ENCODE measurements at regions not wholly inside any gene's neighbourhood (a gene's known extent, or its start where the extent isn't known, plus 50 kb on each side); places are given as distances from the start of the nearest gene placed in this dataset.
"Not testable (repeated sequence)": the region's sequence is repeated elsewhere in the genome, so short reads cannot be mapped to it uniquely, and the experiment has no call there.

DNA sequence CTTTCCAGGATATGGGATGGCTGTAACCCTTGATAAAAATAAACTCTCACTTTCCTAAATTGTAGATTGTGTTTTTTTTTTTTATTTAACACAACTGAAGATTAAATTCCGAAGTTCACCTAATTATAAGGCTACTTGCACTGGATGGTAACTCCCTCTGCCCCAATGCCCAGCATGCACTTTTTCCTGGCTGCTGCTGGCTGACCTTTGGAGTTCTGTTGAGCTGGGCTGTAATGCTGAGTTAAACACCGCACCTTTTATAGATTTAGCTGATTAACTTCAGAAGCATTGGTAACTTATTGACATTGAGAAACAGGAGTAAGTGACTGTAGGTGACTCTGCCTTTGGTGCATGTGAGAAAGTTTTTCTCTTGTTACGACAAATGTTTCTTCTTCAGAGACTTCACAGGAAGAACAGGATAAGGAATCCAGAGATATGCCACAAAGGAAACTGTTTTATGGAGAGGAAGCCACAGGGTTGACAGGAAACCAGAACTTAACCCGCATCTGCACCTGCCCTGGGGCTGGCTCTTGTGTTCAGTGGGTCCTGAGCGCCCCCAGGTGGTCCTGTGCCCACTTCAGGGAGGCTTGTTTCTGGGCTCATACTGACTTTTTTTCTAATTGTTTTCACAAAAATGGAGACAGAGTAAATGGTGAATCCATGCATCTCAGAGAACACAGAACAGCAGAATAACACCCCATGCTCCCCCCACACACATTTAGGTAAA lies 1240.3 kb downstream of the TMEM121 start:
- H3K27ac ChIP-seq (ENCODE audit: low read depth, low read length); H3K4me1 ChIP-seq (ENCODE audit: control insufficient read depth, insufficient read depth, low read length); H3K27me3 ChIP-seq (ENCODE audit: control insufficient read depth, insufficient read depth, low read length); H3K36me3 ChIP-seq (ENCODE audit: control insufficient read depth, insufficient read depth, low read length); H3K9ac ChIP-seq (ENCODE audit: low read depth, low read length); H3K4me3 ChIP-seq (ENCODE audit: low read depth, low read length): not testable (repeated sequence)
- peaks cover 20% of the 10 kb centered on the region; the same call in 1 of the 2 replicates for H3K9me3 ChIP-seq (ENCODE audit: control insufficient read depth, insufficient read depth, low read length)

DNA sequence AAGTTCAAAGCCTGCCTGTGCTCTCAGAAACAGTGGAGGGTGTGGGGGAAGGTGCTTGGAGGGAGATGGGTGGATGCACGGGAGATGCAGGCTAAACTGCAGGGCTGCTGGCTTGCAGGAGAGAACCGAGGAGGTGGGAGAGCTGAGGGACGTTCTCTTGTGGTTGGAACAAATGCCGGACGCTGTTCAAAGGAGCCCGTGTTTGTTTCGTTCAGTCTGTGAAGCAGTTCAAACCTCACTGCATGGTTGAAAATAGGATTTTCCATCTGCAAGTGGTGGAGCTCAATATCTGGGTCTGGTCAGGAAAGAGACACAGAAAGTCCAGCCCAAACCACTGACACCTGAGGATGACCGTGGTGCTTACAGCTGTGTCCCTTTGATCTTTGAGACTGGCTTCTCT lies 1241.8 kb downstream of the TMEM121 start:
- H3K4me3 ChIP-seq (ENCODE audit: low read depth, low read length); H3K9ac ChIP-seq (ENCODE audit: low read depth, low read length); H3K4me1 ChIP-seq (ENCODE audit: control insufficient read depth, insufficient read depth, low read length); H3K27ac ChIP-seq (ENCODE audit: low read depth, low read length); H3K36me3 ChIP-seq (ENCODE audit: control insufficient read depth, insufficient read depth, low read length); H3K27me3 ChIP-seq (ENCODE audit: control insufficient read depth, insufficient read depth, low read length): not testable (repeated sequence)
- H3K9me3 ChIP-seq (ENCODE audit: control insufficient read depth, insufficient read depth, low read length), result peaks cover 21% of the 10 kb centered on the region

DNA sequence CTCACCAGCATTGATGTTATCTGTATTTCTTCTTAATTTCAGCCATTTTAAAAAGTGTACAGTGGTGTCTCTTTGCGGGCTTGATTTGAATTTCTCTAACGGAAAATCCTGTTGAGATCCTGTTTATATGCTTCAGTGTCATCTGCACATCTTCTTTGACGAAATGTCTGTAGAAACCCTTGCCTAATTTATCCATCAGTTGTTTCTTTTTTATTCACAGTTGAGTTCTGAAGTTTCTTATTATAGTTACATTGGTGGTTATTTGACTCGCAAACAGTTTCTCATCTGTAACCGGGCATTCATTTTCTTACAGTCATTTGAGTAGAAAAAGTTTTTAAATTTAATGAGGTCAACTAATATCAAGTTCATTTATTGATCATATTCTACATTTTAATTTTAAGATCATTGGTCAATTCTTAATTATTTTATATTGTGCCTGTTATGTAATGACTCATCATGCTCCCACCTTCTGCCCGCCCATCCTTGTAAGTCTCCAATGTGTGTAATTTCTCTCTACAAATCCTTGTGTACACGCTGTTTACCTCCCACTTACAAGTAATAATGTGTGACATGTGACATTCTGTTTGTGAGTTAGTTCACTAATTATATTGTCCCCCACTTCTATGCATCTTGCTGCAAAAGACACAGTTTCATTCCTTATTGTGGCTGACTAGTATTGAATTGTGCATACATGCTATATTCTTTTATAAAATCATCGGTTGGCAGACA lies 1242.8 kb downstream of the TMEM121 start:
- H3K27me3 ChIP-seq (ENCODE audit: control insufficient read depth, insufficient read depth, low read length); H3K27ac ChIP-seq (ENCODE audit: low read depth, low read length); H3K4me1 ChIP-seq (ENCODE audit: control insufficient read depth, insufficient read depth, low read length); H3K4me3 ChIP-seq (ENCODE audit: low read depth, low read length); H3K9ac ChIP-seq (ENCODE audit: low read depth, low read length); H3K36me3 ChIP-seq (ENCODE audit: control insufficient read depth, insufficient read depth, low read length): not testable (repeated sequence)
- H3K9me3 ChIP-seq (ENCODE audit: control insufficient read depth, insufficient read depth, low read length), result peaks cover 25% of the 10 kb centered on the region

DNA sequence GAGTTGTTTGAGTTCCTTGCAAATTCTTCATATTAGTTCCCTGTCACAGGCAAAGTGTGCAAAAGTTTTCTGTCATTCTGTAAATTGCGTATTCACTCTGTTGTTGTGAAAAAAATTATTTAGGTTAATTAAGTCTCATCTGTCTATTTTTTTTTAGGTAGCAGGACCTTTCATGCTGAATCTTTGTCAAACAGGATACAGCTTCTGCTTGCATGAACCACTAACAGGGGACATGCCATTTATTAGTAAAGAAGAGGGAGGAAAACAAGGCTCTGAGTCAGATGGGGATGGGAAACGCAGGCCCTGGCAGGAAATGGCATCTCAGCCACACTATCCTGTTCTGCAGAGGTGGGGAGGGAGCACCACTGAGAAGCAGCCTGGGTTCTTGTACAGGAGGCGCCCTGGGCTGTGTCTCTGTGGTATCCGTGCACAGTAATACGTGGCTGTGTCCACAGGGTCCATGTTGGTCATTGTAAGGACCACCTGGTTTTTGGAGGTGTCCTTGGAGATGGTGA lies 1243.8 kb downstream of the TMEM121 start:
- H3K27me3 ChIP-seq (ENCODE audit: control insufficient read depth, insufficient read depth, low read length); H3K36me3 ChIP-seq (ENCODE audit: control insufficient read depth, insufficient read depth, low read length); H3K27ac ChIP-seq (ENCODE audit: low read depth, low read length); H3K4me1 ChIP-seq (ENCODE audit: control insufficient read depth, insufficient read depth, low read length); H3K4me3 ChIP-seq (ENCODE audit: low read depth, low read length); H3K9ac ChIP-seq (ENCODE audit: low read depth, low read length): not testable (repeated sequence)
- peaks cover 24% of the 10 kb centered on the region for H3K9me3 ChIP-seq (ENCODE audit: control insufficient read depth, insufficient read depth, low read length)

DNA sequence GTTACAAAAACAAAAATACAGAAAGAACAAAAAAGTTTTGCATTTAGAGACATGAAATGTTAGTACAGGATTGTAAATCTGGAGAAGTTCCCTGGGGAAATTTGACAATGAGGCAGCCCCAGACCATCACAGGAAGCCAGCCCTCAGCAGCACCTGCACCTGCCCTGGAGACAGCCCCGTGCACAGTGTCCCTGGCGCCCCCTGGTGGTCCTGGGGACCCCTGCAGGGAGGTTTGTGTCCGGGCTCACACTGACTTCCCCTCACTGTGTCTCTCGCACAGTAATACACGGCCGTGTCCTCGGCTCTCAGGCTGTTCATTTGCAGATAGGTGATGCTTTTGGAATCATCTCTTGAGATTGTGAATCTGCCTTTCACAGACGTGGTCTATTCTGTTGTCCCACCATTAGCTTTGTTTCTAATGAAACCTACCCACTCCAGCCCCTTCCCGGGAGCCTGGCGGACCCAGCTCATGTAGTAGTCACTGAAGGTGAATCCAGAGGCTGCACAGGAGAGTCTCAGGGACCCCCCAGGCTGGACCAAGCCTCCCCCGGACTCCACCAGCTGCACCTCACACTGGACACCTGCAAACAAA lies 1248.6 kb downstream of the TMEM121 start:
- H3K27me3 ChIP-seq (ENCODE audit: control insufficient read depth, insufficient read depth, low read length); H3K4me1 ChIP-seq (ENCODE audit: control insufficient read depth, insufficient read depth, low read length); H3K36me3 ChIP-seq (ENCODE audit: control insufficient read depth, insufficient read depth, low read length); H3K9ac ChIP-seq (ENCODE audit: low read depth, low read length); H3K27ac ChIP-seq (ENCODE audit: low read depth, low read length); H3K4me3 ChIP-seq (ENCODE audit: low read depth, low read length): not testable (repeated sequence)
- H3K9me3 ChIP-seq (ENCODE audit: control insufficient read depth, insufficient read depth, low read length), result peaks cover 53% of the 10 kb centered on the region

DNA sequence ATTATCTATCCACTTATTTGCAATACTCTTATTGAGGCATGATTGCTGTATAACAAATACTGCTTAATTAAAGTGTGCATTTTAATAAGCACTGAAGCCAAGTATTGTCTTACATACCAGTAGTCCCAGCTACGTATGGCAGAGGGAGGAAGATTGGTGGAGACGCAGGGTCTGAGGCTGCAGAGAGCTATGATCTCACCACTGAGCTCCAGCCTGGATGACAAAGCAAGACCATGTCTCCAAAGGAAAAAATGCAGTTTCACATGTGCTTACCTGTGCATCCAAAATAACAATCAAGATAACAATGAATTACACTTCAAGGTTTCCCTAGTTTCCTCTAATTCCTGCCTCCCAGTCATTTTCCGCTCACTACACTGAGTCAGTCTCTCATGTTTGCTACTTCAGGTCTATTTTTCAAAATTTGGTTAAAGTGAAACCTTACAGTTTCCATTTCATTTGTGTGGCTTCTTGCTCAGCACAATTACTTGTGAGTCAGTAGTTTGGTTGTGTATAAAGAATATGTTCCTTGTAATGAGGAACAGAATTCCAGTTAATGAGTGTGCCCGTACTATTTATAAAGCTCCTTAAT lies 1250.1 kb downstream of the TMEM121 start:
- peaks cover 66% of the 10 kb centered on the region for H3K9me3 ChIP-seq (ENCODE audit: control insufficient read depth, insufficient read depth, low read length)
- no peaks in the 10 kb centered on the region for H3K36me3 ChIP-seq (ENCODE audit: control insufficient read depth, insufficient read depth, low read length)
- H3K27me3 ChIP-seq (ENCODE audit: control insufficient read depth, insufficient read depth, low read length), result no peaks in the 10 kb centered on the region
- no peak overlapping the region for H3K4me3 ChIP-seq (ENCODE audit: low read depth, low read length)
- no peak overlapping the region for H3K27ac ChIP-seq (ENCODE audit: low read depth, low read length)
- no peaks in the 10 kb centered on the region for H3K4me1 ChIP-seq (ENCODE audit: control insufficient read depth, insufficient read depth, low read length)
- H3K9ac ChIP-seq (ENCODE audit: low read depth, low read length), result no peak overlapping the region

DNA sequence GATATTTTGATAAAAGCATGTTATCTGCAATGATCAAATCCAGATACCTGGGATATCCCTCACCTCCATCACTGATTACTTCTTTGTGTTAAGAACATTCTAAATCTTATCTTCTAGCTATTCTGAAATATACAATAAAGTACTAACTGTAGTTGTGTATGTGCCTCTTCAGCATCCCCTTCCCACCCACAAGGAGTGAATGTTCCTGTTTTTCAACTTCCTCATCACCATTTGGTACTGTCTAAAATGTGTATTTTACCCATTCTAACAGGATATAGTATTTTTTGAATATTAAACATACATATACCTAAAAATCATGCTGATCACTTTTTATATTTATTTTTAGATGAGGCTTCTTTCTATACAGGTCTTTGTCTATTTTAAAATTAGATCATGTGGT lies 1252.6 kb downstream of the TMEM121 start:
- no peaks in the 10 kb centered on the region for H3K27me3 ChIP-seq (ENCODE audit: control insufficient read depth, insufficient read depth, low read length)
- peaks cover 84% of the 10 kb centered on the region for H3K9me3 ChIP-seq (ENCODE audit: control insufficient read depth, insufficient read depth, low read length)
- no peaks in the 10 kb centered on the region for H3K4me1 ChIP-seq (ENCODE audit: control insufficient read depth, insufficient read depth, low read length)
- H3K4me3 ChIP-seq (ENCODE audit: low read depth, low read length), result no peak overlapping the region
- H3K36me3 ChIP-seq (ENCODE audit: control insufficient read depth, insufficient read depth, low read length), result no peaks in the 10 kb centered on the region
- no peak overlapping the region for H3K27ac ChIP-seq (ENCODE audit: low read depth, low read length)
- H3K9ac ChIP-seq (ENCODE audit: low read depth, low read length), result no peak overlapping the region

DNA sequence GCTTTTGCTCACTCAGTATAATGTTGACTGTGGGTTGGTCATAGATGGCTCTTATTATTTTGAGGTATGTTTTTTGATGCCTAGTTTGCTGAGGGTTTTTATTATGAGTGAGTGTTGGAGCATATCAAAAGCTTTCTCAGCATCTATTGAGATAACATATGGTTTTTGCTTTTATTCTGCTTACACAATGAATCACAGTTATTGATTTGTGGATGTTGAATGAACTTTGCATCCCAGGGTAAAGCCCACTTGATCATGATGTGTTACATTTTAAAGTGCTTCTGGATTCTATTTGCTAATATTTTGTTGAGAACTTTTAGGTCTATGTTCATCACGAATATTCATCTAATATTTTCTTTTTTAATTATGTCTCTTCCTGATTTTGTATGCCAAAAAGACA lies 1260.3 kb downstream of the TMEM121 start:
- H3K4me3 ChIP-seq (ENCODE audit: low read depth, low read length), result no peak overlapping the region
- peaks cover 96% of the 10 kb centered on the region for H3K9me3 ChIP-seq (ENCODE audit: control insufficient read depth, insufficient read depth, low read length)
- H3K4me1 ChIP-seq (ENCODE audit: control insufficient read depth, insufficient read depth, low read length), result no peaks in the 10 kb centered on the region
- no peak overlapping the region for H3K27ac ChIP-seq (ENCODE audit: low read depth, low read length)
- no peaks in the 10 kb centered on the region for H3K36me3 ChIP-seq (ENCODE audit: control insufficient read depth, insufficient read depth, low read length)
- no peak overlapping the region for H3K9ac ChIP-seq (ENCODE audit: low read depth, low read length)
- H3K27me3 ChIP-seq (ENCODE audit: control insufficient read depth, insufficient read depth, low read length), result no peaks in the 10 kb centered on the region

DNA sequence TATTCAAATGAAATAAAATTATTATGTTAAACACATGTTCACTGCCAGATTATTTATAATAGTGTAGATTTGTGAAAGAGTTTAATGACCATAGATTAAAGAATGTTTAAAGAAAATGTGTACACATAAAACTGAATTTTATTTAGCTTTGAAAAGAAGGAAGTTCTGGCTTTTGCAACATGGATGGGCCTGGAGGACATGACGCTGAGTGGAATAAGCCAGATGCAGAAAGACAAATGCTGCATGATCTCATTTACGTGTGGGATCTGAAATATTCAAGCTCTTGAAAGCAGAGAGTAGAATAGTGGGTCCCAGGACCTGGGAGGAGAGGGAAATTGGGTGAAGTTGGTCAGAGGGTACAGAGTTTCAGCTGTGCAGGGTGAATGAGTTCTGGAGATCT lies 1261.2 kb downstream of the TMEM121 start:
- H3K9ac ChIP-seq (ENCODE audit: low read depth, low read length), result no peak overlapping the region
- no peak overlapping the region for H3K4me3 ChIP-seq (ENCODE audit: low read depth, low read length)
- H3K9me3 ChIP-seq (ENCODE audit: control insufficient read depth, insufficient read depth, low read length), result peaks cover 96% of the 10 kb centered on the region
- H3K36me3 ChIP-seq (ENCODE audit: control insufficient read depth, insufficient read depth, low read length), result no peaks in the 10 kb centered on the region
- H3K27ac ChIP-seq (ENCODE audit: low read depth, low read length), result no peak overlapping the region
- H3K27me3 ChIP-seq (ENCODE audit: control insufficient read depth, insufficient read depth, low read length), result no peaks in the 10 kb centered on the region
- H3K4me1 ChIP-seq (ENCODE audit: control insufficient read depth, insufficient read depth, low read length), result no peaks in the 10 kb centered on the region

DNA sequence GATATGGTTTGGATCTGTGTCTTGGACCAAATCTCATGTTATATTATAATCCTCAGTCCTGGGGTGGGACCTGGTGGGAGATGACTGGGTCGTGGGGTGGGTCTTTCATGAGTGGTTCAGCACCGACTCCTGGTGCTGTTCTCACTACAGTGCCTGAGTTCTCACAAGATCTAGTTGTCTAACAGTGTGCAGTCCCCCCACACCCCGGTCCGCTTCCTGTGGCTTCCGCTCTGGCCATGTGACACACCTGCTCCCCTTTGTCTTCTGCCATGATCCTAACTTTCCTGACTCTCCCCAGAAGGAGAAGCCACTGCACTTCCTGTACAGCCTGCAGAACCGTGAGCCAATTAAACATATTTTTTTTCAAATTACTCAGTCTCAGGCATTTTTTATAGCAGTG lies 1262.2 kb downstream of the TMEM121 start:
- Histone ChIP-seq H3K9me3 (ENCODE audit: control insufficient read depth, insufficient read depth, low read length) (peaks cover 98% of the 10 kb centered on the region), H3K27me3 (ENCODE audit: control insufficient read depth, insufficient read depth, low read length) (no peaks in the 10 kb centered on the region), H3K27ac (ENCODE audit: low read depth, low read length) (no peak overlapping the region), H3K4me3 (ENCODE audit: low read depth, low read length) (no peak overlapping the region), H3K9ac (ENCODE audit: low read depth, low read length) (no peak overlapping the region), H3K36me3 (ENCODE audit: control insufficient read depth, insufficient read depth, low read length) (no peaks in the 10 kb centered on the region), H3K4me1 (ENCODE audit: control insufficient read depth, insufficient read depth, low read length) (no peaks in the 10 kb centered on the region)

DNA sequence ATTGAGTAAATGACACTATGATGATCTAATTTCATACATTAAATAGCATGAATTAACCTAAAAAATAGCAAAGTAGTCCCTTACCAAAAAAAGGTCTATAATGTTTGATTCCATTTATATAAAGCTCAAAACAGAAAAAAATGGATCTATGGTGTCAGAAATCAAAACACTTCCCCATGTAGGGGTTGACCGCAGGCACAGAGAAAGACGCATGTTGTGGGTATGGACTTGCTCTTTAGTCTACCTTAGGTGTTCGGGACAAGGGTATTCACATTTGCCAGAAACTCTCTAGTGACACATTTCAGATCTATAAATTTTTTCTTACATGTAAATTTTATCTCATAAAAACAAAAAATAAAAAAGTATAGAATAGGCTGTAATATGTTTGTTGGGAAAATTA lies 1262.9 kb downstream of the TMEM121 start:
- H3K4me3 ChIP-seq (ENCODE audit: low read depth, low read length), result no peak overlapping the region
- H3K9ac ChIP-seq (ENCODE audit: low read depth, low read length), result no peak overlapping the region
- no peaks in the 10 kb centered on the region for H3K27me3 ChIP-seq (ENCODE audit: control insufficient read depth, insufficient read depth, low read length)
- H3K36me3 ChIP-seq (ENCODE audit: control insufficient read depth, insufficient read depth, low read length), result no peaks in the 10 kb centered on the region
- H3K27ac ChIP-seq (ENCODE audit: low read depth, low read length), result no peak overlapping the region
- H3K9me3 ChIP-seq (ENCODE audit: control insufficient read depth, insufficient read depth, low read length), result peaks cover 98% of the 10 kb centered on the region
- H3K4me1 ChIP-seq (ENCODE audit: control insufficient read depth, insufficient read depth, low read length), result no peaks in the 10 kb centered on the region
